GM18907 (cell line): ENCODE measurements at regions not wholly inside any gene's neighbourhood (a gene's known extent, or its start where the extent isn't known, plus 50 kb on each side); places are given as distances from the start of the nearest gene placed in this dataset.

Experiments used
- ATAC-seq: cut with Tn5 transposase; IDR thresholded peaks from one replicate; pipeline ENCODE4 v1.9.1; 2021; ENCODE audit warnings: mild to moderate bottlenecking, moderate library complexity; ENCODE audit not compliant: unreplicated experiment

DNA sequence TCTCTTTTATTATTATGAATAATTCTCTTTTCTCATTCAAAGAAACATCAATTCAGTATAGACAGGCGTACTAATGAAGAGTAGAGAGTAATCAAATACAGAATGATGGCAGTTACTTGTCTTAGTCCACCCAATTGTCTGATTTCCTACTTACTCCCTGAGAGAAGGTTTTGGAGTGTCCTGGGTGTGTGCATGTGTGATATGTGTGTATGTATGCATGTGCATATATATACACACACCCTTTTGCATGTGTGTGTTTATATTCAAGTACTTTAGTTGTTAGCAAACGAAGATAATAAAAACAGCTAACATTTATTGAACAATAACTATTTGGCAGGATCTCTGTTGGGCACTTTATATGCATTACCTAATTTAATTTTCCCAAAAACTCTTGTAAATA, 63.2 kb upstream of the CCDC190 start:
- ATAC-seq: no peak

DNA sequence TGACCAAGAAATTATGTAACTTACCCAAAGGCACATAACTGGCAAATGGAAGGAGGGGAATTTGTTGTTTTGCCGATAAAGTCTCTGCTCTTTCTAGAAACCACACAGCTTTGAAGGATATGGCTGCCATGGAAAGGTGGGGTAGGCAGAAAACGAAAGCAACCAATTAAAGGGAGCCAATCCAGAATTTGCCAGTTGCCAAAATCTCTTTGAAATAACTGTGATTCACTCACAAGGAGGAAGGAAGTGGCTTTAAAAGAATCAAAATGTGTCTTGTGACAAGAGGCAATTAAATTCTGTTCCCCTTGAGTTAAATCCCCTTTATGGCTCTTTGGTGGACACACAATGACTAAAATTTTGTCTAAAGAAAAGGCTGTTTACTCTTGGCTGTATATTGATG, 61.2 kb upstream of the CCDC190 start:
- ATAC-seq: no peak

DNA sequence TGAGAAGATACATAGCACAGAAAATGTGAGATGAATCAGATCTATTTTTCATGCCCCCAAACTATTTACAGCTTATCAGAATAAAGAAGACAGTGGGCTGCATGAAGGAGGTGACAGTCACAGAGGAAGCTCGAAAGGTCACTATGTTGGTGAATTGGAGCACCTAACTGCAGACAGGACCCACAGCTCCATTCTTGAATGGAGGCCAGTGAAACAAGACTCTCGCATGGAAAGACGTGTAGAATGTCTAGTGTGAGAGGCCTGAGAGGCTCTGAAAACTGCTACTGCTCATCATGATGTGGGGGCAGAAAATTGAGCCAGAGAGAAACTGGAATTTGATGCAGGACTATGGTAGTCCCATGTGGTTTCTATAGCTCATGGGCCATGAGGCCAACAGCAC, 60.3 kb upstream of the CCDC190 start:
- no peak for ATAC-seq

DNA sequence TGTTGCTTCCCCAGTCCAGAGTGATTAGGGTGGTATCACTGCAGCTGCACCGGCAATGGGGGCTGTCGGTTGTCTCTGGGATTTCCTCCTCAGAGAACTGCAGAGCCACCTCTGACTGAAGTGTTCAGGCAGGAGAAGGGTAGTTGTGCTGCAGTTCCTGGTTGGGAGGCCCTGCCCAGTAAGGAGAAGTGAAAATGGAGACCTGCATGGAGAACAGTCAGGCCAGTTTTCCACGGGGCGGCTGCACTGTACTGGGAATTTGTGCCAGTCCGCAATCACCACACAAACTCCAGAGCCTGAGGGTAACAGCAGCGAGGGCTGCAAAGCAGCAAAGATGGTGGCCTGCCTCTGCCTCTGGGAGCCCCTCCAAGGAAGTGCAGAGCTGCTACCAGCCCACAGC, 58.1 kb upstream of the CCDC190 start:
- no peak for ATAC-seq

DNA sequence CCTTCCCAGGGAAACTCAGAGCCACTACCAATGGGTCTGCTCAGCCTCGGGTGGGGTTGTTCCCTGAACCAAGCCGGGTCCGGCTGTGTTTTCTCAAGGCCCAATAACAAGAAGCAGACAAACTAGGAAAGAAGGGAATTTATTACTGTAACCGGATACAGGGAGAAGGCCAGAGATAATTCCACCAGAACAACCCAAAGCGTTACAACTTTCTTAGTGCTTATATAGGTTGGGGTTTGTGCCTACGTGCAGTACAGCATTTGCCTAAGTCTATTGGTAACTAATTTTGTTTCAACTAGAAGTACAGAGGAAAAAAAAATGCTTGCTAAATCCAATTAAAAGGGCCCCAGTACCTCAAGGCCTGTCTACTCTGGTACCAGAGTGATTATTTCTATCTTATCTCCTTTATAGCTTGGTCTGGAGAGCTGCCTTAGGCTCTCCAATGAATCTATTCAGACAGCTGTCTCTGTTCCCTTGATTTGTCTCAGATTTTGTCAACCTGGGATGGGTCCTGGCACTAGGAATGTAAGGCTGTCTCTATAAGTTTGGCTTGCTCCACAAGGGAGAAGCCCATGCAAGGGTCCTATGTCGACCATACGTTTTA, 57.3 kb upstream of the CCDC190 start:
- no peak for ATAC-seq

DNA sequence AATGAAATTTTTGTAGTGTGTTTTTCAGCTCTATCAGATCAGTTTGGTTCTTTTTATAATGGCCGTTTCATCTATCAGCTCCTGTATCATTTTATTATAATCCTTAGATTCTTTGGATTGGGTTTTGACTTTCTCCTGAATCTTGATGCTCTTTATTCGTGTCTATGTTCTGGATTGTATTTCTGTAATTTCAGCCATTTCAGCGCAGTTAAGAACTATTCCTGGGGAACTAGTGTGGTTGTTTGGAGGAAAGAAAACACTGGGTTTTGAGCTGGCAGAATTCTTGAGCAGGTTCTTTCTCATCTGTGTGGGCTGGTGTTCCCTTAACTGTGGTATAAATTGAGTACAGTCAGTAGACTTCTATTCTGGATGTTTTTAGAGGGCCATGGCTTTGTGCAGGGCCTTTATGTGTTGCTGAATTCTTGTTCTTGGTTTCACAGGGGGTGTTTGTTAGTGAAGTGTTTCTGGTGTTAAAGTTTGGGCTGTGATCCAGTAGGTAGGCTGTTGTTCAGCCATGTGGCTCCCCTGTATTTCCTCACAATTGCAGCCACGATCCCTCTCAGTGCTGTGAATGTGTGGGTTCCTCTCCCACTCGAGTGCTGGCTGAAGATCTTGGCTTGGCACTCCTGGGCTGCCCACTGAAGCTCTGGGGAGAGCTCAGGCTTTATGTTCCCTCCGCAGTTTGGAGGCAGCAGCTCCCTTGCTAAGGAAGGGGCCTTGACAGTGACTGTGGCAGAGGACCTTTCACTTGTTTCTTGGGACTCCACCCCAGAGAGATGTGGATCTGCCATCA, 56.0 kb upstream of the CCDC190 start:
- ATAC-seq: no peak

DNA sequence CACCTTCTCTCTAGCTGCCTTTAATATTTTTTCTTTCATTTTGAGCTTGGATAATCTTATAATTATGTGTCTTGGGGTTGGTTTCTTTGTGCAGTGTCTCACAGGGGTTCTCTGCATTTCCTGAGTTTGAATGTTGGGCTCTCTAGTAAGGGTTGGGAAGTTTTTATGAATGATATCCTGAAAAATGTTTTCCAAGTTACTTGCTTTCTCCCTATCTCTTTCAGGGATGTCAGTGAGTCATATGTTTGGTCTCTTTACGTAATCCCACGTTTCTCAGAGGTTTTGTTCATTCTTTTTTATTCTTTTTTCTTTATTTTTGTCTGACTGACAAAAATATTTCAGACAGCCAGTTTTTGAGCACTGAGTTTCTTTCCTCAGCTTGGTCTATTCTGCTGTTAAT, 55.4 kb upstream of the CCDC190 start:
- ATAC-seq: no peak

DNA sequence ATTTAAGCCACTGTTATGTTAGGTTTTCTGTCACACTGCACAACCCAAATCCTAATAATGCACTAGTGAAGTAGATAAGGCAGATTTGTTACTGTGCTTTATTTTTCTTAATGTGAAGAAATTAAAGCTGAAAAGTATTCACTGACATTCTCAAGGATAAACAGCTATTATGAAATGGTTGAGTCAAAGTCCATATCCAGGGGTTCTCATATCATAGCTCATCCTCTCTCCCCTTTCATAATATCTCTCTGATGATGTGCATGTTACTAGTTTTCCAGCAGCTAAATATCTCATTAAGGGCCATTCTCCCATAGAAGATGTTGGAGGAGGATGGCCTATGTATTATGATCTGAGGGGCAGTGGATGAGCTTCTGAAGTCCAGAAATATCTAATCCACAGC, 53.6 kb upstream of the CCDC190 start:
- no peak for ATAC-seq

DNA sequence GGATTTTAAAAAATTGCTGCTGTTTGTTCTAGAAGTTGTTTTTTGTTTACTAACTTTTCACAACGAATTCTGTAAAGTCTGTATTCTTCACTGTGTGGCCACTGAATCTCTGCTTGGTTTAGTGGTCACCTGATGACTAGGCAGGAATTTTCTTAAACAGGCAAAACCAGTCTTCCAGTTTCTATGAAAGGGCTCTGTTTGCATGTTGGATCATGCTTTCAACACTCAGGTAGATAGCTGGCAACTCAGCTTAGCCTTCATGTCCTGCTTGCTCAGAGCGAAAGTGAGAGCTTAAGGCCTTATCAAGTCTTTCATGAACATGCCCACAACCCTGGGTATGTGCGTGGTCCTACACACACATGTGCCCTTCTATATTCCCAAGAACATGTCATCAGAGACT, 52.4 kb upstream of the CCDC190 start:
- no peak for ATAC-seq

DNA sequence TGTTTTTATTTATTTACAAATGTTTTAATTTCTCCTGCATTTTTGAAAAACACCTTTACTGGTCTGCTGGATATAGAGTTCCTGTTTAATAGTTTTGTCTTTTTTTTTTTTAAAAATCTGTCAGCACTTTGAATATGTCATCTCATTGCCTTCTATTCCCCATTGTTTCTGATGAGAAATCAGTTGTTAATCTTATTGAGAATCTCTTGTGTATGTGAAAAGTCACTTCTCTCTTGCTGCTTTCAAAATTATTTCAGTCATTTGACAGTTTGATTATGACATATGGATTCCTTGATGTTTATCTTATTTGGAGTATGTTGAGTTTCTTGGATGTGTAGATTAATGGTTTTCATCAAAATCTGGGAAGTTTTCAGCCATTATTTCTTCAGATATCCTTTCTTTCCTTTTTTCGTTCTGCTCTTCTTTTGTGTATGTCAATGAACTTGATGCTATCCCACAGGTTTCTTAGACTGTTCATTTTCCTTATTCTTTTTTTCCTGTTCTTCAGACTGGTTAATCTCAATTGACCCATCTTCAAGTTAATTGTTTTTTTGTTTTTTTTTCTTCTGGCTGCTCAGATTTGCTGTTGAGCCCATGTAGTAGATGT, 51.2 kb upstream of the CCDC190 start:
- ATAC-seq: no peak
